GM19328 (cell line): ENCODE measurements at regions not wholly inside any gene's neighbourhood (a gene's known extent, or its start where the extent isn't known, plus 50 kb on each side); places are given as distances from the start of the nearest gene placed in this dataset.

Experiments used
- ATAC-seq: cut with Tn5 transposase; IDR thresholded peaks from one replicate; pipeline ENCODE4 v1.9.1; 2021; ENCODE audit warnings: mild to moderate bottlenecking, moderate library complexity; ENCODE audit not compliant: unreplicated experiment

GRCh38 chr2:6788614-6789013 is 77.1 kb downstream of the CMPK2 start:
- no peak for ATAC-seq

DNA sequence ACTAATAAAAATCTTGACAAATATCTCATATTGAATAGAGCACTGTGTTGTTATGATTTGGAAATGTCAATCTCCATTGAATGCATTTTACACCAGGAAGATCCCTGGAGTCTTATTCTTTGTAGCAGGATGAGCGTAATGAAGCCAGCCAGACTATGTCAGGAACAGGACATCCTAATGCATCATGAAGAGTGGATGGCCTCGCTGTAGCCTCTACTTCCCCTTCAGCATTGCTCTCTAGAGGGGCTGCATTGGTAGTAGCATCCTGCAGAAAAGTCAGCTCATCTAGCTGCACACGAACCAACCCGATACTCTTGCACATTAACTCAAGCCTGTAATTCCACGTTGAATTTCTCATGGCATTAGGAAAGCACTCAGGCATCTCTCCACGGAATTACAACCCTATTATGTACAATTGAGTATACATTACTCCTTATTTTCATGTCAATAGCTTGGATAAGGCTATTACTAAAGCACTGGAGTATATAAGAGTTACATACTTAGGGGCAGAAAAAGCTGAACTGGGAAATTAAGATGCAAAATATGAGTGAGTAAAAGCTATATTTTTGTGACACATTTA is 76.1 kb downstream of the CMPK2 start:
- no peak for ATAC-seq

GRCh38 chr2:6791682-6792081 is 74.0 kb downstream of the CMPK2 start:
- no peak for ATAC-seq

DNA sequence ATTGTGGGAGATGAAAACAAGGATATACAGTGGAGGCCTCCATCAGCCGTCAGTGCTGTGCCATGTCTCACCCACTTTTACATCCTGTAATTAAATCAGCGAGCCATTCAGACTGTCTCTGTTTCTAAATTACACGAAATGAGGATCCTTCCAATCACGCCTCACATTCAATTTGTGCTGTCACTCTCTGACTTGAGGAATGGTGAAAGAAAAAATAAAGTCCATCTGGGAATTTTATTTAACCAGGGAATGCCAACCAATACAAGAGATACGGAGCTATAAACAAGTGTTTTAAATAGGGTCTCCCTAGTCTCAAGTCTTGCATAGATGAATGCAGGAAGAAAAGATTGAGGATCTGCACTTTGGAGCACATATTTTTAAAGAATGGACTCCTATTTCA is 72.8 kb downstream of the CMPK2 start:
- no peak for ATAC-seq

- ATAC-seq, result no peak
Measured at GRCh38 chr2:6793371-6793770, 72.3 kb downstream of the CMPK2 start.

- no peak for ATAC-seq
Measured at GRCh38 chr2:6793913-6794312, 71.8 kb downstream of the CMPK2 start.

DNA sequence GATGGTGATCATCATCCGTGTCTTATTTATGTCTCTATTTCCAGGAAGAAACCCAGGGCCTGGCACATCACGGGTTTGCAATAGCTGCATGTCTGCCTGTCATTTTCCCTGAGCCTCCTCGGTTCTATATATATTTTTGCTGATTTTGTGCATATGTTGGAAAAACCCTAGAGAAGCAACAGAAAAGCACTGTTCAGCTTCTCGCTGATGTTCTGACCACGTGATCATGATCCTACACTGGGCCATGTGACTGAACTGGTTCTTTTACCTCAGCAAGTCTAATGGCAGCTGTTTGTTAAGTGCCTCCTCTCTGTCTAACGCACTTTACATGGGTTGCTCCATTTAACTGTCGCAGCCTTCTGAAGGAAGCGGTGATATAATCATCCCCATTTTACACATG is 71.3 kb downstream of the CMPK2 start:
- no peak for ATAC-seq
